GM19240 (cell line): ENCODE measurements at regions not wholly inside any gene's neighbourhood (a gene's known extent, or its start where the extent isn't known, plus 50 kb on each side); places are given as distances from the start of the nearest gene placed in this dataset.

ENCODE experiments used
- DNase-seq: peaks from one replicate; pipeline ENCODE4 v3.0.0; 2011; ENCODE audit warnings: low spot score; ENCODE audit not compliant: insufficient read length

DNA sequence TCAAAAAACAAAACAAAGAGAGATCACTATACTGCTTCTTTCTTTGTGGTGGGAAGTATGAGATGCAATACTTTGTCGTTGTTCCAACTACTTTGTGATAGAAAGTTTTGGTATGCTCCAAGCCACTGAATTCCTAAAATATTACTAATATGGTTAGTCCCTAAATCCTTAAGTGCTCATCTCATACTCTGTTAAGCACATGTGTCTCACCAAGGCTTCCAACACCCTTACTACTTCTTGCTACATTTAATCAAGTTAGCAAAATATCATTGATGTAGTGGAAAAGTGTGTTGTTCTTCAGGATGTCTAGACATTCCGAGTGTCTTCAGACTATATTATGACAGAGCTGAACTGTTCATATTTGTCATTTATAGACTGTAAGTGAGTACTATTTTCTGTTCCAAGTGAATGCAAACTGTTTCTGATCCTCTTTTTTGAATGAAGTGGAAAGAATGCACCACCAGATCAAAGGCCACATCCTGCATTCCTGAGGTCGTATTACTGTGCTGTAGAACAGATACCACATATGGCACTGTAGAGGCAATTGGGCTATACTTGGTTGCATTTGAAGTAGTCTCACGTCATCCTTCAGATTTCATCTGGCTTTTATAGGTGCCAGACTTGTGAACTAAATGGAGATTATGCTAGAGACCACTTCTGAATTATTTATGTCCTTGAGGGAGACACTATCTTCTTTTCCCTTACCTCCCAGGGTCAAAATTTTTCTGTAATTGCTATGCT is 298.4 kb upstream of the ZNF521 start:
- DNase-seq: no peak

DNA sequence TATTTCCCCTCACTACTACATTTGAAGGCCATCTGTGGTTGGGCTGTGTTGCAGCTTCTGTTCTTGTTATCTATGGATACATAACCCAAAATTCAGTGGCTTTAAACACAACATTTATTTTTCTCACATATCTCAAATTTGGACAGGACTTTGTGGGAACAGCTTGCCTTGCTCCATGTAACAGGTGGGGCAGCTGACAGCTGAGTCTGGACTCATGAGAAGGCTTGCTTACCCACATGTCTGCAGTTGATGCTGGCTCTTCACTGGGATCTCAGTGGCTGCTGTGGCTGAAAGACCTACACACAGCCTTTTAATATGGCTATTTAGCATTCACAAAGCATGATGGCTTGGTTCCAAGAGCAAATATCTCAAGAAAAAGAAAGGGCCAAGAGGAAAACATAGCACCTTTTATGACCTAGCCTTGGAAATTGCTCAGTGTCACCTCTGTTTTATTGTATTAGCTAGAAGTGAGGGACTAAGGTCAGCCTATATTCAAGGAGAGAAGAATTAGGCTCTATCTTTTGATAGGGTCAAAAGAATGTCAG is 296.8 kb upstream of the ZNF521 start:
- DNase-seq: no peak

DNA sequence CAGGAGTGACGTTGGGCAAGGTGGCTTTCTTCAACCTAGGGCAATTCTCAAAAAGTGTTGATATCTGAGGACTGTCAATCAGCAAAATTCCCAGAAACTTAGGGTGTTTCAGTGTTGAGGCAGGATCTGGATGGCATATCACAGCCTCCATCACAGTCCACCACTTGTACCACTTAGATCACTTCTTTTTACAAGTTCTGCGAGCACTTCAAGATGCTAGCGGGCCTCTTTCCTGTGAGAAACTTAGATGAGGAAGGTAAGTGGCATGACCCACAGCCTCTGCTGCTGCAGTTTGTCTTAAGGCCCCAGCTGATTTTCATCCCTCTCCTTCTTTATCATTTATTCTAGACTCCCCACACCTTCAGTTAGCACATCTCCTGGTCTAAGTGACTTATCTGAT is 295.4 kb upstream of the ZNF521 start:
- DNase-seq: no peak

DNA sequence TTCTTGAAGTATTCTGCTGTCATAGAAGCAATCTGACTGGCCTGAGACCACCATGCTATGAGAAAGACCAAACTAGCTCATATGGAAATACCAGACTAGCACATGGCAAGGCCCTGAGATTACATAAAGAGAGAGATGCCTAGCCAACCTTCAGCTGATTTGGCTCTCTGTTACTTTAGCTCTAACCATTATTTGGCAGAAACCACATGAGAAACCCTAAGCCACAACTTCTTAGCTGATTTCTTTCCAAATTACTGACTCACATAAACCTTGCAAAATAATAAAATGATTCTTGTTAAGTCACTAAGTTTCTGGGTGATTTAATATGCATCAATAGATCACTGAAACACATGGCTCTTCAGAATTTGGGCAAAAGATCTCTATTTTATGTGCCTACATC is 295.0 kb upstream of the ZNF521 start:
- no peak for DNase-seq

DNA sequence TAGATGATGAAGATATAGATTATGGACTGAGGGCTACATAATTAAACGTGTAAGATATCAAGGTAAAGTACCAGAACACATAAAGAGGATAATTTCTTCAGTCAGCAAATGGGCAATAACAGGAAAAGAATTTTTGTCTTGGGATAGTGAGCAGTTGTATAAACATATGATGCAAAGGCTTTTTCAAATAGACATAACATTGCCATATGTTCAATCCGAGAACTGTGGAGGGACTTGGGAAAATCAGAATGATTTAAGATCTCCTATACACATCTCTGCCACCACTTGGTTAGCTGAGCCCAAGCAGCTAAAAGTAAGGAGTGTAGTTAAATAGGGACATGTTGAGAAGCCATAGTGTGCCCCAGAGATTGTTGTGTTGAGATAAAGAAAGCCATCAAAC is 287.6 kb upstream of the ZNF521 start:
- DNase-seq: no peak

DNA sequence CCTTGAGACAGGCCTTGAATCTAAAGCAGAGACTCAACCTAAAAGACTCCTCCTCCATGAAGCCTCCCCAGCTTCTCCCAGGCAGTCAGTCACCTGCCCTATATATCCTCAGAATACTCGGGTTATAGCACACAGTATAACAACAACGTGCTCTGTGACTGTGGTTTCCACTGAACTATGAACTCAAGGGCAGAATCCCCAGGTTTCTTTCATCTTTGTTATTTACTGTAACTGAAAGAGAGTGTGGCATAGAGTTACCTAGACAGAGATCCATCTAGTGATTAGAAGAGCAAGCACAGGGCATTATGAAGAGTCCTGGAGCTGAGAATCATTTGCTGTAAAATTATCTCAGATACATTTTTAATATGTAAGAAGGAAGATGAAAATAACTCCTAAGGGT is 281.6 kb upstream of the ZNF521 start:
- DNase-seq: no peak

DNA sequence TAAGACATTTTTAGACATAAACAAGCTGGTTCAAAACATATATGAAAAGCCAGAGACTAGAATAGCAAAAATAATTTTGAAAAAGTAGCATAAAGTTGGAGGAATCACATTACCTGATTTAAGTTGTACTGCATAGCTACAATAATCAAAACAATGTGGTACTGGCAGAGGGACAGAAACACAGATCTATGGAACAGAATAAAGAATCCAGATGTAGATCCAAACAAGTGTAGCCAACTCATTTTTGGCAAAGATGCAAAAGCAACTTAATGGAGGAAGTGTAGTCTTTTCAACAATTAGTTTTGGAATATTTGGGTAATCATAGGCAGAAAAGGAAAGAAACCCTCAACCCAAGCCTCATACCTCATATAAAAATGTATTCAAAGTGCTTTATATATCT is 278.7 kb upstream of the ZNF521 start:
- DNase-seq: no peak

DNA sequence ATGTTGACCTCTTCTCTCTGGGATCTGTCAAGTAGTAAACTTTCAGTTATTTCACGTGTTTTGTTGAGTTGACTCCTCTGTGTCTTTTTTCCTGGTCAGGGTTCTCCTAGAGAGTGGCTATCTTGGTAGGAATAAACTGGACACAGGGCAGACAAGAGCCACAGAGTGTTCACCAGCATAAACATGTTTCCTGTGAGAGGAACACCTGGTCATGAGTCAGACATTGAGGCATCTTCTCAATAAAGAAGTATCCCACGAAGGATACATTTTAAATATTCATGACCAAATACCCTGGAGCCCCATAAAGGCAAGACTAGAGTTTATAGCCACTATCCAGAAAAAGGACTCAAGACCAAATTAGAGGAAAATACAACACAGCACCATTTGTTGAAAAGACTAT is 269.7 kb upstream of the ZNF521 start:
- DNase-seq: no peak

DNA sequence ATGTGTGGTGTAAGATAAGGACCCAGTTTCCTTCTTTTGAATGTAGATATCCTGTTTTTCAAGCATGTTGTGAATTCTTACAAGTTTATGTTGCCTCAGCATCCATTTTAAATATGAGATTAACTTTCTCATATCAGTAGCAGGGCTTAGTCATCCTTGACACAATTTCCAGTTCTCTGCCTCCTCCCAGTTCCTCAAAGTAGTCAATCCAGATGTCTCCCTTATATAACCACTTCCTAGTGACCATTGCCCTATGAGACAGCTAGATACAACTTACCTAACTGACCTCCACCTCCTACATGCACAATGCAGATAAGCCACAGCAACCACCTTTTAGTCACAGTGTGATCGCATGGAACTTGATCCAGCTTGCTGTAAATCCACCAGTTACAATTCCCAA is 269.2 kb upstream of the ZNF521 start:
- no peak for DNase-seq

DNA sequence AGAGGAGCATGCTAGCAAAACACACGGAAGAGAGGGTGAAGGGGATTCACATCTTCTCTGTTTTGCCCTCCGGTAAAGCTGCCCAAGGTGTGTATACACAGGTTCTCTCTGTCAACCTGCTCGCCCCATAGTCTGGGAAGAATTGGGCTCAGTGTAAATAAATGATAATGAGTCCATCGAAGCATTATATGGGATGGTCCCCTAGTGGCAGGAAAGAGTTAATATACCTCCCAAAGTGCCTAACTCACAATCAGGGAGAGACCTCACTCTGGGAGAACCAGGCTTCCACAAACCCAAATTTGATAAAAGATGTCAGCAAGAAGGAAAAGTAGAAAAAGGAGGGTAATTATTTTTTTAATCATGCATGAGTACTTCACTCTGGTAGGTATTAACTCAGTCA is 262.2 kb upstream of the ZNF521 start:
- DNase-seq: no peak

DNA sequence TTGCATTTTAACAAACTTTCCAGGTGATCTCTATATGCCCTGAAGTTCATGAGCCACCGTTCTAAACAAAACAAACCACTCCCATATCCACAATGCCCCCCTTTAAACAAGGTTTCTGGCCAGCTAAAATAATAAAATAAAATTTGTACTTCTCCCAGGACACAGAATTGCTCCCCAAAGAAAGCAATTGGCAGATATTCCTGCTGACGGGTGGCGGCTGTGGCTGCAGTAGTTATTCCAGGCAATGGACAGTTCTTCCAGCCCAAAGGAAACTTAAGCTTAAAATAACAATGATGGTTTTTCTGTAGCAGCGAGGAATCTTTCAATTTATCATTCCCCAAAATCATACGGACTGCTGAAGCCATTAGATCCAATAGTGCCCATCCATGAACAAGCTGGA is 260.5 kb upstream of the ZNF521 start:
- DNase-seq: no peak

DNA sequence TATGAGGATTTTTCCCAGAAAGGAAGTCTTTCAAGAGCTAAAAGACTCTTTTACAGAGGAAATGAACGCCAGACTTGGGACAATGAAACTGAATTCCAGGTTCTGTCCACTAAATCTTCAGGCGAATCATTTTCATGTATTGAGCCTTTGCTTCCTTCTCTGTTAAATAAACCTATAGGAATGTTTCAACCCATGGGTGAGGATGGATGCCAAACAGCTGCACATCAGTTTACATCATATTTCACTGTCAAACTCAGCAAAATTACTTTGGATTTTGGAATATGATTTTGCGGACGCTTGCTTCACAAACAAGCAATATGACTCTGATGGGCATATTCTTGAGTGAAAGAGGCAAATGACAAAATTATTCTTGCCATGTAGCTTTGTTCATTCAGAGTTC is 256.1 kb upstream of the ZNF521 start:
- no peak for DNase-seq

DNA sequence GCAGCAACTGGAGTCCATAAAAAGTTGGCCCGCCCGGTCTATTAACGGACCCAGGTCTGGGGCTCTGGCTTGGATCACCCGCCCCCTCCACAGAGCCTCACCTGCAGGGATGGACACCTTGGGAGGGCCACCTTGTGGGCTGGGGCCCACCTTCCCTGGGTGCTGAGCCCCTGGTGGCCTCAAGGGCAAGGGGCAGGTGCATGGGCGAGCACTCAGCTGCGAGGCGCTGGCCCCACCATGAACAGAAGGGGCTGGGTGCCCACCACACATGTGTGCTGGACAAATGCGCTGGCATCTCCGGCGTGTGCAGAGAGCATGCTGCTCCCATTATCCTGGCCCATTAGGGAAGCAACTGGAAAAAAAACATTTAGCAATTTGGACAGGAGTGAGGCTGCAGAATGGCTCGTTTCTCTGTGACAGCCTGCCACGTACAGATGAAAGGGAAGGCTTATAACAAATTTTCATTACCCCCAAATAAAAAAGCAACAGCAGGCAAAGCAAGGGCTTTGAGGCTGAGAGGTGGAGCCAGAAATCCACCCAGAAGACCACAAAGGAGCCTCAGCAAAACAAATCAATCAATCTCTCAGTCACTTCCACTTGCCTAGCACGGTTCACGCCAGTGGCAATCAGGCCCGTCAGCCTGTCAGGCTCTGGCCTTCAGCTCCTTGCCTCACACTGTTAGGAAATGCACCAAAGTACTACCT is 253.1 kb upstream of the ZNF521 start:
- no peak for DNase-seq

DNA sequence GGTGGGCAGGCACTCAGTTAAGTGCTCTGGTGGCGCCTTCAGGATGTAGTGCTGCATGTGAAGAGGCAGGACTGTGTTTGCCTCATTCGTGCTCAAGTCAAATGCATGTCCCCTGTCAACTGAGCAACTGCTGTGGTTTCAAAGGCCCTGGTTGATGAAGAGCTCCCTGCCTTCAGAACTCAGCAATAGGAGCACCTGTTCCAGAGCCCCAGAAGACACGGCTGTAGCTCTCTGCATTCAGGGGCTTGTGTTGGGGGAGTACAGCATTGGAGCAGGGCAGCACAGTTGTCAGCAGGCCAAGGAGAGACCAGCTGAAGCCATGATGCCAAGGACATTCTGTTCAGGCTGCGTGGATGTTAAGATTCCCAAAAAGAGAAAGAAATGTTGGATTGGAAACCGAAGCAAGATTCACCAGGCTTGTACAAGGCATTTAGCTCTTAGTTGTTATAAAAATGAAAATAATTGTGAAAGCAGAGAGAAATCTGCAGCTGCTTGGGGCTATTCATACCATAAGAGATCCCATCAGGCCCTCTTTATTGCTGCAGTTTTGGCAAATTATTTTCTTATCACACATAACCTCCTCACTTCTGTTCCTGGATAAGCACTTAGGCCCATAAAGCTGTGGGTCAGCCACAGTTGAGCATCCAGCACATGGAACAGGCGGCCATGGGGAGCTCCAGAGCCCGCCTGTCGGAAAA is 252.4 kb upstream of the ZNF521 start:
- no peak for DNase-seq

DNA sequence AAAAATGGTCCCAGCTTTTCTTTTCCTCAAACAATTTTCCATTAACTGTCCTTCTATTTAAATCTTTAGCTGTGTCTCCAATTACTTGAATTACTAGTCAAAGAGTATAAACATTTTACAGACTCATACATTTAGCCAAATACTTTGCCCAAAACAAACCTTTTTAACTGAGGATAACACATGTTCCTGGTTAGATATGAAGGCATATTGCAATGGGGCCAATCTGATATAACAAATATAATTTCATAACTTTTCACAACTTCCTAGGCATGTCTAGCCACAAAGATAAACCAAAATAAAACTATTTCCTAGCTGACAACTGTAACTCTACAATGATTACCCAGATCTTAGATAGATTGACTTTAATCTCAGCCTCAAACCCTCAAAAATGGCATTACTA is 247.5 kb upstream of the ZNF521 start:
- DNase-seq: no peak

DNA sequence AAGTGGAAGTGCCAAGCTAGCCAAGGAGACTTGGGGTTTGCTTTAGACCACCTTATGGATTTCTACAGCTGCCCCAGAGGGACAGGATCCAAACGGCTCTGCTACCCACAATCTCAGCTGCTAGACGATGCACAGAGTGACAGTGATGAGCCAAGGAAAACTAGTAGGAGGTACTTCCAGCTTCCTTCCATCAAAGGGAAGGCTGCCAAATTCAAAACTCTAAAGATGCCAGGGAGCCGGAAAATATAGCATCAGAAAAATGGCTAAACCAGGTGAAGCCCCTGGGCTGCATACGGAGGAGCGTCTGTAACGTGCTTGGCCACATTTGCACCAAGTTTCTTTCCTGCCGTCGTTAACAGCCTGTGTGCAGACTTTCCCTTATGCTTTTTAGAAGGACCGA is 245.5 kb upstream of the ZNF521 start:
- DNase-seq: no peak

DNA sequence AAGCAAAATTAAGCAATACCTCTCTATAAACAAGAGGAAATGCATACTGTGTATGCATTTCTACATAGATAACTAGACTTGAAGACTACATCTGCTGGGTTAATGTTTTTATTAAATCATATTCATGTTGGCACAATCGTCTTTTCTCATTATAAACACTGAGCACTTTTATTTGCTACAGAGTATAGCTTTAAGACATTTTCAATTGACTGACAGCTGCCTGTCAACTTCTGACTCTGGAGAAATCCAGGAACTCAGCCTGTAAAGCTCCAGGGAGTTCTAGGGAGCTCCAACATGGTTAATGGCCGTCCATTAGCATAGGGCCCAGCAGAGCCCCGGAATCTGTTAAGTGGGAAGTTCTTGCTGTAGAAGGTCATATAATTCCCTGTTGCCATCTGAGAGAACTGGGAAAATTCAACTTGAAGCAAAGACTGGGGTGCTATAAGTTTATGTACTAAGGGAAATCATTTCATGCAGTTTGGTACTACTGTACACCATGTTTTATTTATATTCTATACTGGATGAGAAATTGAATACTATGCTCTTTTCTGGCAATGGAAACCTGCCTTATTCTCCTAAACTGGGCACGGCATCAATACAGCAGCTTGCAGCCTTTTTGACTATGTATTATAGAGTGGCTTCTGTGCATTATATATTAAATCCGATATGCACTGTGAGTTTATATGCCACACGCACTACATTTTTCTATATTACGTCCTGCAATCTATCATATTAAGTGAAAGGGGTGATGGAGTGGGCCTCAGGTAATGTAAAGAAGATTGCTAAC is 243.5 kb upstream of the ZNF521 start:
- no peak for DNase-seq

DNA sequence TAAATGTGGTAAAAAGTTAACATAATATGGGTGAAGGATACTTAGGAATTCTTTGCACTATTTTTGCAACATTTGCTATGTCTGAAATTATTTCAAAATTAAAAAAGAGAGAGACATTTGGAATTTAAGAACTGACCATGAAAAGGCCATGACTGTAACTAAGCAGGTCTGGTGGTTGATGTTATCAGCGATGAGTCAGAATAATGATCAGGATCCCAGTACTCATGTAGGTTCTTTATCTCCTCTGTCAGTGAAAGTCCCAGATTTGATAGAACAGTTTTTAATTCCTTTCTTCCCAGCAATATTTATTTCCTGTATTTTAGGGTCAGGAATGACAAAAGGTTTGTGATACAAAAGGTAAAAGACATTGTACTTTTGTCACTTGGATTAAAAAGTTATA is 242.4 kb upstream of the ZNF521 start:
- no peak for DNase-seq

DNA sequence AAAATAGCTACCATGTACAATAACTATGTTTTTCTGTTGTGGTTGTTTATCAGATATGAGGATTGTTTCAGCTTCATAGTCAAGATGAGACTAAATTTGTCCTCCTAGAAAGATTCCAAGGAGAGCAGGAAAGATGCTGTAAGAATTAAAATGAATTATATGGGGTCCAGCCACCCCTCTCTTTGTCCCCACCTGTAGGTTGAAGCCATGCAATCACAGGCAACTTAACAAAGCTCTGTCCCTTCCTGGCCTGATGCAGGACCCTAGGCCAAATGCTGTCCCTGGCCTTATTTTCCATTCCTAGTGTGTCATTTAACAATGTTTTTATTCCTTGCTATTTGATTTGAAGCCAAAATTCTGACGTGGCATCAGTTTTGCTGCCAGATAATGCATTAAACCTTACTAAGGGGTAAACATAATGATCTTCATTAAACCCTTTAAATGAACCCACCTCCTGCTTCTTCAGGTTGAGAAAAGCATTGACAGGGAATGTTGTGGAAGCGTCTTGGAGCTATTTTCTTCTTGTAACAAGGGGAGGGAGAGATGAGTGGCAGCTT is 240.9 kb upstream of the ZNF521 start:
- no peak for DNase-seq

DNA sequence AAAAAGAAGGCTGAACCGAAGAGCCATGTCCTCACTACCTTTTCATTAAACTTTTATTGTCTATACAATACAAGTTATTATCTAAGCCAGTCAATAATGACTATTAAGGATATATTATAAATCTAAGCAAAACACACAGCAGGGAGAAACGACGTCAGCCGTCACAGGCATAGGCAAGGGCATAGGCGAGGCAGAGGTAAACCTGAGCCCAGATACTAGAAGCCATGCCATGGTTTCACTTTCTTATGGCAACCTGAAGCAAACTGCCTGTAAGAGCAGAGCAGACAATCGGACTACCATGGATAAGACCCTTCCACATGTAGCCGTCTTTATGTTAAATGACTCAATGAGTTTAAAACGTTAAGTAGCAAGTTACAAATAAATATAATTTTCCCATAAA is 238.5 kb upstream of the ZNF521 start:
- no peak for DNase-seq

DNA sequence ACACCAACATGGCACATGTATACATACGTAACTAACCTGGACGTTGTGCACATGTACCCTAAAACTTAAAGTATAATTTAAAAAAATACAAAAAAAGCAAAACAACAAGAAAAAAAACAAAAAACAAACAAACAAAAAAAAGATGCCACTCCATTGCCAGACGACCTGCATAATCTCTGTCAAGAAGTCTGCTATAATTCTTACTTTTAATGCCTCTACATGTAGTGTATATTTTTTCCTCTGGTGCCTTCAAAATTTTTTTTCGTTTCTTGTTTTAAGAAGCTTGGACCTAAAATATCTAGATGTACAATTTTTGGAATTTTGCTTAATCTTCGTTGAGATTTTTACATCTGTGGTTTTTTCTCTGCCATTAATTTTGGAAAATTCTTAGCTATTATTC is 235.6 kb upstream of the ZNF521 start:
- no peak for DNase-seq
